Activated CD4-positive, alpha-beta T cell treated with anti-CD3 and anti-CD28 coated beads, Interleukin-2, amount 10 ng/mL, durations not matched to agents 7 days and 5 days (primary cell): ENCODE measurements at regions not wholly inside any gene's neighbourhood (a gene's known extent, or its start where the extent isn't known, plus 50 kb on each side); places are given as distances from the start of the nearest gene placed in this dataset.
"Not testable (repeated sequence)": the region's sequence is repeated elsewhere in the genome, so short reads cannot be mapped to it uniquely, and the experiment has no call there.

Experiments
- CTCF ChIA-PET: fragments of 350-600 bp; sonication (Branson Sonifier 250); formaldehyde crosslinking; loops from one replicate; lab custom pipeline; 2021; ENCODE audit warnings: antibody characterized with exemption; lab: Charles Lee
- POLR2A ChIA-PET: fragments of 350-600 bp; sonication (Branson Sonifier 250); formaldehyde crosslinking; loops from one replicate; lab custom pipeline; 2021; ENCODE audit warnings: antibody characterized with exemption; lab: Charles Lee
- DNase-seq: peaks from one replicate; pipeline ENCODE4 v3.0.0-alpha.2; 2020
- H3K27ac Mint-ChIP-seq: one replicate; pipeline ENCODE4 v1.8.0; 2021; ENCODE audit warnings: mild to moderate bottlenecking, moderate library complexity, mixed read lengths
- H3K27me3 Mint-ChIP-seq: one replicate; pipeline ENCODE4 v1.8.0; 2021; ENCODE audit warnings: mixed read lengths
- H3K36me3 Mint-ChIP-seq: one replicate; pipeline ENCODE4 v1.8.0; 2021; ENCODE audit warnings: low read depth, mixed read lengths
- H3K4me1 Mint-ChIP-seq: one replicate; pipeline ENCODE4 v1.8.0; 2021; ENCODE audit warnings: mixed read lengths
- H3K4me3 Mint-ChIP-seq: one replicate; pipeline ENCODE4 v1.8.0; 2021; ENCODE audit warnings: mild to moderate bottlenecking, moderate library complexity, mixed read lengths
- H3K9me3 Mint-ChIP-seq: one replicate; pipeline ENCODE4 v1.8.0; 2021; ENCODE audit warnings: mixed read lengths

GRCh38 chr20:30872252-30872651 lies 385.2 kb upstream of the DEFB115 start:
- H3K9me3 Mint-ChIP-seq = peaks cover 46% of the 10 kb centered on the region
- CTCF ChIA-PET, H3K27me3 Mint-ChIP-seq: not testable (repeated sequence)

GRCh38 chr20:30875868-30876267 lies 381.6 kb upstream of the DEFB115 start:
- CTCF ChIA-PET, H3K27me3 Mint-ChIP-seq, H3K27ac Mint-ChIP-seq, DNase-seq, POLR2A ChIA-PET, H3K4me1 Mint-ChIP-seq, H3K36me3 Mint-ChIP-seq, H3K4me3 Mint-ChIP-seq: not testable (repeated sequence)
- H3K9me3 Mint-ChIP-seq = peaks cover 28% of the 10 kb centered on the region

More at GRCh38 chr20:30872252-30872651, 385.2 kb upstream of the DEFB115 start:
- H3K36me3 Mint-ChIP-seq, DNase-seq, POLR2A ChIA-PET, H3K27ac Mint-ChIP-seq, H3K4me1 Mint-ChIP-seq, H3K4me3 Mint-ChIP-seq: not testable (repeated sequence)

- CTCF ChIA-PET, H3K4me1 Mint-ChIP-seq, H3K36me3 Mint-ChIP-seq, POLR2A ChIA-PET, H3K27ac Mint-ChIP-seq, H3K27me3 Mint-ChIP-seq, H3K4me3 Mint-ChIP-seq, DNase-seq: not testable (repeated sequence)
- peaks cover 14% of the 10 kb centered on the region for H3K9me3 Mint-ChIP-seq
Observed at GRCh38 chr20:30891400-30891799, 366.1 kb upstream of the DEFB115 start.

- H3K36me3 Mint-ChIP-seq = peaks cover 4% of the 10 kb centered on the region
- no peak overlapping the region for H3K27ac Mint-ChIP-seq
- DNase-seq = no peak
- CTCF ChIA-PET = no interaction called here
- POLR2A ChIA-PET = no interaction called here
- peaks cover 9% of the 10 kb centered on the region for H3K9me3 Mint-ChIP-seq
- peaks cover 6% of the 10 kb centered on the region for H3K27me3 Mint-ChIP-seq
- no peak overlapping the region for H3K4me3 Mint-ChIP-seq
- H3K4me1 Mint-ChIP-seq = no peaks in the 10 kb centered on the region
Observed at GRCh38 chr20:30892541-30893345, 364.7 kb upstream of the DEFB115 start.

- H3K4me3 Mint-ChIP-seq, H3K27ac Mint-ChIP-seq, DNase-seq, H3K4me1 Mint-ChIP-seq, H3K27me3 Mint-ChIP-seq, H3K9me3 Mint-ChIP-seq, H3K36me3 Mint-ChIP-seq, CTCF ChIA-PET, POLR2A ChIA-PET: not testable (repeated sequence)
Observed at GRCh38 chr20:30893346-30894314, 363.8 kb upstream of the DEFB115 start.

DNA sequence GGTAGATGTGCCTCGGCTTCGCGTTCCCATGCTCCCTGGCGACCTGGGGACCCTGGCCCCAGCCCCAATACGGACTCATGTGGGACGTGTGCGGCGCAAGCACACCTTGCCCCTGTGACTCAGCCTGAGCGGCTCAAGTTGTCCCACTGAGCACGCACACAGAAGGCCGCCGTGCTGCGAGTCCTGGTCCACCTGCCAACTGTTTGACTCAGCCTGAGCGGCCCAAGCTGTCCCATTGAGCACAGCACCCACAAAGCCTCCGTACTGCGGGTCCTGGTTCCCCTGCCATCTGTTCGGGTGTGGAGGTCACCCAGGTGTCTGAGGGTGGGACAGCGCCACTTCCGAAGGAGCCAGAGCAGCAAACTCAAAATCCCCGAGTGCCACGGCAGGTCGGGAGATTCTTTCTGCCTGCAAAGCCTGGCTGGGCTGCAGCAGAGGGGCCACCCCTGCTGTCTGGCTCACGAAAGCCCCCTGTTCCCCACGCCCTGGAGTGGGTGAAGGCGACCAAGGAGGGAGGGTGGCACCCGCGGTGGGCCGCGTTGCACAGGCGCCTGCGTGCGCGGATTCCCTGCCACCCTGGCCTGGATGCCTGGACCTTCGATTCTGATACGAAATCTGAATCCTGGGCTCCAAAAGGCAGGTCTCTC lies 362.6 kb upstream of the DEFB115 start:
- POLR2A ChIA-PET, H3K27ac Mint-ChIP-seq, H3K27me3 Mint-ChIP-seq, H3K9me3 Mint-ChIP-seq, H3K4me3 Mint-ChIP-seq, H3K4me1 Mint-ChIP-seq, H3K36me3 Mint-ChIP-seq, DNase-seq, CTCF ChIA-PET: not testable (repeated sequence)

DNA sequence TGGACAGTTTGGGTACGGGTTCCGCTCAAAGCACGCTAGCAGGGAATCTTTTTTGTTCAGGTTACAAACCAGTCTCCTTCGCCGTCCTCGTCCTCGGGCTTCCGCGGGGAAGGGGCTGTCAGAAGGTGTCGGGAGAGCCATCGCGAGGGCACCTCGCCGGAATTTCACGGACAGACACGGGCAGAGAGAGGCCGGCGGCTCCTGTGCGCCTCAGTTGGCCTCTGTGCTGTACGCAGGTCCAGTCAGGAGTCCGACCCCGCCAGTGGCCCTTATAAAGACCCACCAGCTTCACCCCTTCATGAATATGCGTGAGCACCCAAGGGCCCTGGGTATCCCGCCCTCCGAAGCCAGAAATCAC lies 362.1 kb upstream of the DEFB115 start:
- H3K27me3 Mint-ChIP-seq, H3K27ac Mint-ChIP-seq: not testable (repeated sequence)

DNA sequence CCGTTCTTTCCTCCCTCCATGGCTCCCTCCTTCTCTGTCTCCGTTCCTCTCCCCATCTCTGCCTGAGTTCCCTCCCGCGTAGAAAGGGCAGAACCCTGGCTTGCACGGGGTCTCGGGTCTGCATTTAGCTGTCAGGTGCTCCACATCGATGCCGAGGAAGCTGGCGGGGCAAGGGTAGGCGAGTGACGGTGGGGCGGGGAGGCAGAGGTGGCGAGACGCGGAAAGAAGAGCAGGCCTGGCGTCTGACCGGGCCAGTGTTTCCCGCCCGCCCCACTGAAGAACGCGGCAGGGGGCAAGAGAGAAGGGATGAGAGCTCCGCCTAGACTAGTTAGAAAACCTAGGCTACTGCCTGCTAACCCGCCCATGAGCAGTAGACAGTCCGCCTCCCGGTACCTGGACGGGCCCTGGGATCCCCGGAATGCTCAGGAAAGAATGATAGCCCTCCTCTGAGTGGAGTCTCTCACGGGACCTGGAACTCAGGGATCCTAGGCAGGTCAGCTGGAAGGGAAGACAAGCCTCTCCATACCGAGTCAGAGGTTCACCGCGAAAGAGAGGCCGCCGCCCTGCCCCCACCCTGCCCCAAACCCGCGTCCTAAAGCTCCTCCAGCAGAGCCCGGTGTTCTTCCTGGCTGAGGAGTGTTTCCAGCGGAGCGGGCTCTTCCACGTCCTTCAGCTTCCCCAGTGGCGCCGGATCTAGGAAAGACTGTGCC lies 357.9 kb upstream of the DEFB115 start:
- DNase-seq, H3K36me3 Mint-ChIP-seq, H3K27ac Mint-ChIP-seq, H3K4me3 Mint-ChIP-seq, POLR2A ChIA-PET, H3K4me1 Mint-ChIP-seq, H3K27me3 Mint-ChIP-seq, H3K9me3 Mint-ChIP-seq: not testable (repeated sequence)
- CTCF ChIA-PET = interaction anchor here (0.6 kb wide), 1 partner anchor 1299 kb away, joined by 3 read pairs; no protein-coding TSS in a partner anchor

More for the DNA sequence above, 362.1 kb upstream of the DEFB115 start:
- DNase-seq, H3K36me3 Mint-ChIP-seq, POLR2A ChIA-PET, H3K4me3 Mint-ChIP-seq, CTCF ChIA-PET, H3K9me3 Mint-ChIP-seq, H3K4me1 Mint-ChIP-seq: not testable (repeated sequence)

DNA sequence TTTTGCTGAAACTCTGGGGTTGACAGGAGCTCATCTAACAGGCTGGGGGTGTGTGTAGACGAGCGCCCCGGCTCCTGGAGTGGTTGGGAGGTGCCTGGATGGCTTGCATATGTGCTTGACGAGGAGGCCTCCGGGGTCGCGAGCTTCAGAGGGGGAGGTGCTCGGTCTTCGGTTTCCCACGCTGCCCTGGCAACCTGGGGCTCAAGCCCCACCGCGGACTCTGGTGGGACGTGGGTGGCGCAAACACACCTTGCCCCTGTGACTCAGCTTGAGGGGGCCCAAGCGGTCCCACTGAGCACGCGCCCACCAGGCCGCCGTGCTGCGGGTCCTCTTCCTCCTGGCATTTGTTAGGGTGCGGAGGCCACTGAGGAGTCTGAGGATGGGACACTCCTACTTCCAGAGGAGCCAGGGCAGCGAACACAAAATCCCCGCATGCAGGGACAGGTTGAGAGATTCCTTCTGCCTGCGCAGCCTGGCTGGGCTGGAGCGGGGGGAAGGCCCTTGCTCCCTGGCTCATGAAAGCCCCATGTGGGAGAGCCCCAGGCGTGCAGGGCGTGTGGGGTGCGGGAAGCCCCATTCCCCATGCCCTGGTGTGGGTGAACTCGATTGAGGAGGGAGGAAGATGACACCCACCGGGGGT lies 357.3 kb upstream of the DEFB115 start:
- H3K4me1 Mint-ChIP-seq, H3K27ac Mint-ChIP-seq, DNase-seq, H3K27me3 Mint-ChIP-seq, H3K36me3 Mint-ChIP-seq, H3K4me3 Mint-ChIP-seq, POLR2A ChIA-PET: not testable (repeated sequence)
- CTCF ChIA-PET = interaction anchor here (0.6 kb wide), 1 partner anchor 1300 kb away, joined by 3 read pairs; no protein-coding TSS in a partner anchor
- H3K9me3 Mint-ChIP-seq = peaks cover 11% of the 10 kb centered on the region

GRCh38 chr20:30905231-30905630 lies 352.2 kb upstream of the DEFB115 start:
- POLR2A ChIA-PET, H3K36me3 Mint-ChIP-seq, H3K27ac Mint-ChIP-seq, H3K27me3 Mint-ChIP-seq, H3K4me1 Mint-ChIP-seq, H3K4me3 Mint-ChIP-seq, CTCF ChIA-PET, DNase-seq: not testable (repeated sequence)
- H3K9me3 Mint-ChIP-seq = peaks cover 32% of the 10 kb centered on the region

GRCh38 chr20:30910937-30911725 lies 346.3 kb upstream of the DEFB115 start:
- Mint-ChIP-seq H3K36me3 (no peaks in the 10 kb centered on the region), H3K27ac (no peak overlapping the region), H3K27me3 (peaks cover 2% of the 10 kb centered on the region), H3K9me3 (peaks cover 42% of the 10 kb centered on the region), H3K4me3 (no peak overlapping the region), H3K4me1 (no peaks in the 10 kb centered on the region)
- POLR2A ChIA-PET = no interaction called here
- no peak for DNase-seq
- CTCF ChIA-PET = no interaction called here
